B cell (primary cell): ENCODE measurements at regions not wholly inside any gene's neighbourhood (a gene's known extent, or its start where the extent isn't known, plus 50 kb on each side); places are given as distances from the start of the nearest gene placed in this dataset.

Experiments used
- CTCF ChIP-seq: fragments of 200-600 bp; IDR thresholded peaks from one replicate; pipeline ENCODE4 v1.8.0; 2022; ENCODE audit warnings: antibody characterized with exemption, mild to moderate bottlenecking
- EZH2 ChIP-seq: IDR thresholded peaks from 2 replicates; pipeline ENCODE4 v1.6.1; 2012; ENCODE audit warnings: borderline replicate concordance, low read depth, mild to moderate bottlenecking, moderate library complexity, low read length; ENCODE audit not compliant: insufficient read depth, poor library complexity, severe bottlenecking

GRCh38 chr20:11539450-11539849 is 378.2 kb upstream of the BTBD3 start:
- TF ChIP-seq CTCF (no peak), EZH2 (no peak)
